NCI-H1048 (cell line): ENCODE measurements at regions not wholly inside any gene's neighbourhood (a gene's known extent, or its start where the extent isn't known, plus 50 kb on each side); places are given as distances from the start of the nearest gene placed in this dataset.
"Not testable (repeated sequence)": the region's sequence is repeated elsewhere in the genome, so short reads cannot be mapped to it uniquely, and the experiment has no call there.

ENCODE experiments used
- DNase-seq: peaks from one replicate; lab custom pipeline; 2025; lab: John Stamatoyannopoulos, UW

DNA sequence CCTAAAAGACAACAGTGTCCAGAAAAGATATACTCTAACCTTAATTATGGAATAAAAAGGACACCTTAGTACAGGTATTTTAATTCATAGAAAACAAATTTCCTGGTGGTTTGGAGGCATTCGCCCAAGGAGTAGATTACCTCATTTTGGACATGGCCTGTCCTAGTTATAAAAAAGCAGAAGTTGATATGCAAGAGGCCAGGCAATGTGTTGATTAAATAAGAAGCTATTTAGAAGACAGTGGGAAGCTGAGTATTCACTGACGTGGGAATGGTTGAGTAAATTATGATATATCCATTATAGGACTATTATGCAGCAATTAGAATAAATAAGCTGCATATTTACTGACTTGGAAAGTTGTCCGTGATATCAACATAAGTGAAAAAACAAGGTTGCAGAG is 314.9 kb downstream of the ALDH8A1 start:
- no peak for DNase-seq

GRCh38 chr6:134634466-134634865 is 315.4 kb downstream of the ALDH8A1 start:
- DNase-seq: no peak

GRCh38 chr6:134632982-134633940 is 315.3 kb upstream of the SGK1 start:
- not testable (repeated sequence) for DNase-seq

DNA sequence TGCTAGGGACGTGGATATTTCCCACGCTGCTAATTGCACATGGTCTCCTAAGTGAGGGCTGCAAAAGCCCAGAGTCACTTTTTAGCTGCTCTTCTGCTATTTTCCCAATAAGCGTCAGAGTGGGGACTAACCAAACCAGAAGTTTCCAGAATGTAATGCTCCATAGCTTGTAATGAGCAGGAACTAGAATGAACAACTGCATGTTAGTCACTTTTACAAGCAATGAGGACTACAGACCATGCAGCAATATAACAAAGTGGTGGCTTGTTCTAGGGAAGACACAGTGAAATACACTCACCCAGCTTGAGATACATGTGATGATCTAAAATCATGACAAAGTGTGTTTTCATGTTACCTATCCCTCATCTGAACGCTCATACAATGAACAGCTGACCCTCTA is 314.1 kb upstream of the SGK1 start:
- DNase-seq: no peak

DNA sequence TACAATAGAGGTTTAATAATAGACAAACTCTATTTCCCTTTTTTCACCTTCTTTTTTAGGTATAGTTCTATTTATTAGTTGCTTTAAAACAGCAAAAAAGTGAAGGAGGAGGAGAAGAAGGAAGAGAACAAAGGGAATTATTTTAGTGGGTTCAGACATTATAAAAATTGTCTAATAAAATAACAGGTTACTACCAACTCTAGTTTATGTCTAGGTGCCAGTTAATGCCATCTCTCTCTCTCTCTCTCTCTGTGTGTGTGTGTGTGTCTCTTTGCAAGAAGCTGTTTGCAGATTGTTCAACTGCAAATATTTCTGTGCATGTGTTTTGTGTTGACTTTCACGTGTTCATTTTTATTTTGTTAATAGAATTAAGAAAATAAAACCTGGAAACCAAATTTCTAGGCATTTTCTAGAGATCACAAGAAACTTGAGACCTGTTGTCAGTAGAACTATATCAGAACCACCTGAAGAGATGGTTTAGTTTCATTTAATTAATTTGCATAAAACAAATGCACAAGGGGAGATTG is 313.5 kb upstream of the SGK1 start:
- DNase-seq: no peak

GRCh38 chr6:134630508-134631121 is 312.7 kb upstream of the SGK1 start:
- DNase-seq: no peak

DNA sequence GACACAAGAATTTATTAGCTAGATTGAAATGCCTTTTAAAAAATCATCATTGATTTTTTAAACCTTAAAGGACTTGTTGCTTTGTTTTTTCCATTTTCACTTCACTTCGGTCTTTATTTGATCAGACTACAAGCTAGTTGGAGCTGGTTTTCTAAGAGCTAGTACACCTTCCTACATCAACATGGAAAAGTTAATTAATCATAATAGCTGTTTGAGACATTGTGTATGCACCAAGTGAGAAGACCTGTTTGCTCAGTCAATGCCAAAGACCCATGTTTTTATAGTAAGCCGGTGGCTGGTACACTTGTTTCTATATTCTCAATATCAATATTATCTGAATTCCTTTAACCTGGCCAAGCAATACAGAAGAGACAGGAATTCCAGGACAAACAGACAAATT is 310.2 kb upstream of the SGK1 start:
- DNase-seq: no peak

- DNase-seq: no peak
These were observed 309.8 kb upstream of the SGK1 start for GRCh38 chr6:134627707-134628106.

- no peak for DNase-seq
These were observed 308.7 kb upstream of the SGK1 start for GRCh38 chr6:134626589-134626988.

DNA sequence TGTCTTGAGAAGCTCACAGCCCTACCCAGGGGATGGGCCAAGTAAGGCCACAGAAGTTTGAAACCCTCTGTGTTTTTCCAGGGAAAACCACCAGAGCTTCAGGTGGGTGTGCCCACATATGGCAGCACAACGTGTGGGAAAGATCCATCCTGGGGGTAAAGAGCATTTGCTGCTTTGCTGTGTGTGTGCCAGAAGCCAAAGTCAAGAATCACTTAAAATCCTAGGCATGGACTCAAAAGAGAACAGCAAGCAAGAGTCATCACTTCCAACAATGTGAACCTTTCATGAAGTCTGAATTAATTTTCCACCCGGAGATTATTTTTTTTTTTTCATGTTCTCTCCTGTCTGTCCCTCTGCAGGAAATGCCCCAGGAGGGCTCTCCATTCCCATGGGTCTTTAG is 308.2 kb upstream of the SGK1 start:
- no peak for DNase-seq

- no peak for DNase-seq
These were observed 306.9 kb upstream of the SGK1 start for GRCh38 chr6:134624781-134625180.

DNA sequence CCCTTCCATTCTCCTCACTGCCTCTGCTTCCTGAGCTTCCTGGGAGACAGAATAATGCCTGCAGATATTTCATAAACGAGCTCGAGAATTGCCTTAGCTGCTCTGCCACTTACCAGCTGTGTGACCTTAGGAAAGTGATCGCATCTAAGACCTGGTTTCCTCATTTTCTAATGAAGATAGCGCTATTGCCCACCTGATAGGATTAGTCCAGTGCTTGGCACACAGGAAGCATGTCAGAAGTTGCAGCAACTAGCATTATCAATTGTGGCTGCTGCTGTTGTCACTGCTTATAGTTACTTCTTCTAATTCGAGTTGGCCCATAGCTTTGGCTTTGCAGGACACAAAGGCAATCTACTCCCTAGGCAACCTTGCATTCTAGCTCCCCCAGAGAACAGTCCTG is 305.5 kb upstream of the SGK1 start:
- no peak for DNase-seq

- DNase-seq: no peak
These were observed 304.7 kb upstream of the SGK1 start for GRCh38 chr6:134622382-134623173.

DNA sequence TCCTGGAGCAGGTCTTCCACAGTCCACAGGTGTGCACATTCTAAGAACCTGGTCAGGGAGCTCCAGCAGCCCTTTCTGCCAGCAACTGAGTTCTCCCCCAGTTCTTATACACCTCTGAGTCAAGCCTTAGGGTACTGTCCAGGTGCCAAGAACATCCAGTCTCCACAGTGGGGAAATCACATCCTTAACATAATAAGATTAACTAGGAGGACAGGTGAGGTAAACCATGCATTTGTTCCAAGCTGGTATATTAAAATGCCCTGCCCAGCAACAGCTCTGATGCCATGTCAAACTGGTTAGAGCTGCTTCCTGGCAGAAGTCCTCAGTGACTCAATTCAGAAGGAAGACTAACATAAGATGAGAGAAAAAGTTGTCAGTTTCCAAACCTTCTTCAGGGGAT is 303.9 kb upstream of the SGK1 start:
- DNase-seq: no peak

DNA sequence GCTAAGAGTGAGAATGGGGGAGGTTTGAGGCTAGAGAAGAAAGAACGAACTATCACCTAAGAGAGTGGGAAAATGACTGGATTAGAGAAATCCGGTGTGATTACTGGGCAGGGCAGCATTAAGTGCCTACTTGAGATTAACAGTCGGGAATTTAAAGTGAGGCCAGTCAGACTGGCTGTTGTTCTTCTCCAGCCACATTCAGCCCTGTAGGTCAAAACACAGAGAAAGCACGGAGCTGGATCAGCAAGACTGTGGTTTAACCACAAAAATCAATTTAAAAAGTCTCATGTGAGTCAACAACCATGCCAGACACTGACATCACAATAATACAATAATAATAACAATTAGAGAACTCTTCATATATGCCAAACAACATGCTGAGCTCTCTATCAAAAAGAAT is 301.9 kb upstream of the SGK1 start:
- DNase-seq: no peak

DNA sequence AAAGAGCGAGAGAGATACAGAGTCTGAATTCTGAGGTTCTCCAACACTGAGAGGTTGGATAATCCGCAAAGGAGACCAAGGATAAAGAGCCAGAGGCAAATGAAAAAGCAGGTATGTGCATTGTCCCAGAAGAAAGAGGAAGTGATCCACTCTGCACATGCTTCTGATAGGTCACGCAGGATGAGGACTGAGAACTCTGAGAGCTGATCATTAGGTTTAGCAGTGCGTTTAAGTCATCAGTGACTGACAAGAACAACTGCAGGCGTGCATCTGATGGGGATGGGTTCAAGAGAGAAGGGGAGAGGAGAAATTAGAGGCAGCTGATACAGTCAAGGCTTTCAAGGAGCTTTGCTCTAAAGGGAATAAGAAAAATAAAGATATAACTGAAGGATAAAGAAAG is 301.2 kb upstream of the SGK1 start:
- DNase-seq: no peak

GRCh38 chr6:134614606-134615485 is 296.9 kb upstream of the SGK1 start:
- DNase-seq: no peak

DNA sequence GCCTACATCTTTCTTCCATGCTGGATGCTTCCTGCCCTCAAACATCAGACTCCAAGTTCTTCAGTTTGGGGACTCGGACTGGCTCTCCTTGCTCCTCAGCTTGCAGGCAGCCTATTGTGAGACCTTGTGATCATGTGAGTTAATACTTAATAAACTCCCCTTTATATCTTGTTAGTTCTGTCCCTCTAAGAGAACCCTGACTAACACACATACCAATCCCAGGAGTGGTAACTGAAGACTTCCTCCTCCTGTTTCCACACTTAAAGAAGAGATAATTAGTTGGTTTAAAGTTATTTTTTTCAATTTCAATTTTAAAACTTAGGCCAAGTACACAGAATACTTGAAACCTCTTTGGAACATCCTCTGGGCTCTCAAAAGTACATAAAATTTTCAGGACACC is 294.2 kb upstream of the SGK1 start:
- DNase-seq: not testable (repeated sequence)

- DNase-seq: no peak
These were observed 292.5 kb upstream of the SGK1 start for GRCh38 chr6:134610411-134610810.

DNA sequence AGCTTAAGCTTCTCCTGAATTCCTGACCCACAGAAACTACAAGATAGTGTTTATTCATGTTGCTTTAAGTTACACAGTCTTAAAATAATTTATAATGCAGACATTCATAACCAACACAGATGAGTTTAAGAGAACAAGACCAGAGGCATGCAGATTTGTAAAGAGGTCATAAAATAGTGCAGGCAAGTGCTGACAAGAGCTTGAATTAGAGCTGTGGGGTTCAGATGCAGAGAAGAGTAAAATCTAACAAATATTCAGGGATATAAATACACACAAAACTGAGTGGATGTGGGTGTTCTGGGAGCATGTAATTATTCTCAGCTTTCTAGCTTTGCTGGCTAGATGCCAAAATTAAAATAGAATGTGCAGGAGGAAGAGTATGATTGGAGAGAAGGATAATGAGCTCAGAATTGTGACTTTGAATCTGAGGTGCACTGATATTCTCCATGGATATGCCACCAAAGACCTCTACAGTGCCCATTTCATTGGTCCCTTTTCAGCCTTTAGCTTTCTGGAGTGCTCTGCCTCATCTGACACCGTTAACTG is 291.9 kb upstream of the SGK1 start:
- no peak for DNase-seq

GRCh38 chr6:134607411-134607810 is 289.5 kb upstream of the SGK1 start:
- DNase-seq: no peak
